Neural progenitor cell (in vitro differentiated cells): ENCODE measurements at regions not wholly inside any gene's neighbourhood (a gene's known extent, or its start where the extent isn't known, plus 50 kb on each side); places are given as distances from the start of the nearest gene placed in this dataset.
A peak's percentile ranks its signal among the peaks of the same experiment; 100 is the strongest.

Experiments
- DNase-seq: peaks from one replicate; pipeline ENCODE4 v3.0.0-alpha.2; 2016; ENCODE audit warnings: low spot score
- H2AFZ ChIP-seq: fragments of 200-600 bp; sonication (generic); replicated peaks from 2 replicates; pipeline ENCODE4 v1.6.1; 2016; ENCODE audit warnings: antibody characterized with exemption
- H3F3A ChIP-seq: fragments of 200-600 bp; sonication (generic); 2 replicates; pipeline ENCODE4 v1.6.1; 2016; ENCODE audit warnings: antibody characterized with exemption, low read depth
- H3K27ac ChIP-seq: fragments of 200-600 bp; sonication (generic); 2 replicates; pipeline ENCODE4 v1.5.1; 2016; ENCODE audit warnings: mild to moderate bottlenecking
- H3K27me3 ChIP-seq: fragments of 200-600 bp; sonication (generic); 2 replicates; pipeline ENCODE4 v1.6.1; 2016; ENCODE audit warnings: mild to moderate bottlenecking, moderate library complexity
- H3K36me3 ChIP-seq: fragments of 200-600 bp; sonication (generic); 2 replicates; pipeline ENCODE4 v1.5.1; 2016
- H3K4me1 ChIP-seq: fragments of 200-600 bp; sonication (generic); 2 replicates; pipeline ENCODE4 v1.6.1; 2016; ENCODE audit warnings: mixed run types
- H3K4me2 ChIP-seq: fragments of 200-600 bp; sonication (generic); 2 replicates; pipeline ENCODE4 v1.6.1; 2016
- H3K4me3 ChIP-seq: fragments of 200-600 bp; sonication (generic); 2 replicates; pipeline ENCODE4 v1.5.1; 2016
- H3K79me2 ChIP-seq: fragments of 200-600 bp; sonication (generic); 2 replicates; pipeline ENCODE4 v1.6.1; 2016; ENCODE audit warnings: low read depth
- H3K9ac ChIP-seq: fragments of 200-600 bp; sonication (generic); 2 replicates; pipeline ENCODE4 v1.6.1; 2016
- H3K9me3 ChIP-seq: fragments of 200-600 bp; sonication (generic); 2 replicates; pipeline ENCODE4 v1.5.1; 2016; ENCODE audit warnings: low read depth
- H4K20me1 ChIP-seq: fragments of 200-600 bp; sonication (generic); 2 replicates; pipeline ENCODE4 v1.6.1; 2016; ENCODE audit warnings: low read depth
- H3K27ac Mint-ChIP-seq: 3 replicates; pipeline ENCODE4 v1.8.0; 2021; ENCODE audit warnings: mixed read lengths
- H3K27me3 Mint-ChIP-seq: 2 replicates; pipeline ENCODE4 v1.8.0; 2022; ENCODE audit warnings: low read depth, mild to moderate bottlenecking, inconsistent platforms, moderate library complexity, mixed read lengths; ENCODE audit not compliant: insufficient read depth
- H3K36me3 Mint-ChIP-seq: 3 replicates; pipeline ENCODE4 v1.8.0; 2021; ENCODE audit warnings: mixed read lengths
- H3K4me1 Mint-ChIP-seq: 3 replicates; pipeline ENCODE4 v1.8.0; 2021; ENCODE audit warnings: mixed read lengths
- H3K4me3 Mint-ChIP-seq: 3 replicates; pipeline ENCODE4 v1.8.0; 2021; ENCODE audit warnings: mild to moderate bottlenecking, moderate library complexity, mixed read lengths
- H3K9me3 Mint-ChIP-seq: 3 replicates; pipeline ENCODE4 v1.8.0; 2020; ENCODE audit warnings: mixed read lengths
- EZH2 ChIP-seq: fragments of 200-600 bp; sonication (generic); IDR thresholded peaks from 2 replicates; pipeline ENCODE4 v1.6.1; 2017; ENCODE audit warnings: antibody characterized with exemption, mild to moderate bottlenecking, moderate library complexity
- EZH2phosphoT487 ChIP-seq: fragments of 200-600 bp; sonication (generic); IDR thresholded peaks from 2 replicates; pipeline ENCODE4 v1.6.1; 2017; ENCODE audit warnings: antibody characterized with exemption
- TF ChIP-seq, protein P1 (sequence below): fragments of 200-600 bp; sonication (generic); IDR thresholded peaks from 2 replicates; pipeline ENCODE4 v1.5.1; 2017; ENCODE audit warnings: antibody characterized with exemption, mild to moderate bottlenecking

DNA sequence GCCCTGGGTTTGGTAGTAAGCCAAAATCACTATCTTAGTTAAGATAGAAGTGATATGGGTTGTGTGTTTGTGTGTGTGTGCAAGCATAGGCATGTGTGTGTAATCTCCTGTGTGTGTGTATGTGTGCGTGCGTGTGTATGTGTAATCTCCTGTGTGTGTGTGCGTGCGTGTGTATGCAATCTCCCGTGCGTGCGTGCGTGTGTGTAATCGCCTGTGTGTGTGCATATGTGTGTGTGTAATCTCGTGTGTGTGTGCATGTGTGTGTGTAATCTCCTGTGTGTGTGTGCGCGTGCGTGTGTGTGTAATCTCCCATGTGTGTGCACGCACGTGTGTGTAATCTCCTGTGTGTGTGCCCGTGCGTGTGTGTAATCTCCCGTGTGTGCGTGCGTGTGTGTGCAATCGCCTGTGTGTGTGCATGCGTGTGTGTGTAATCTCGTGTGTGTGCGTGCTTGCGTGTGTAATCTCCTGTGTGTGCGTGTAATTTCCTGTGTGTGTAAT is 219.3 kb upstream of the GGTLC1 start:
- Mint-ChIP-seq H3K27ac (peak overlapping the region; percentile 67), H3K4me1 (peaks cover 43% of the 10 kb centered on the region), H3K36me3 (no peaks in the 10 kb centered on the region), H3K27me3 (peaks cover 18% of the 10 kb centered on the region), H3K9me3 (peaks cover 5% of the 10 kb centered on the region), H3K4me3 (peak overlapping the region; percentile 16)
- Histone ChIP-seq H3K79me2 (no peaks in the 10 kb centered on the region), H3F3A (peaks cover 14% of the 10 kb centered on the region), H3K36me3 (no peaks in the 10 kb centered on the region), H3K4me1 (peaks cover 15% of the 10 kb centered on the region), H2AFZ (no peak overlapping the region), H3K27me3 (no peaks in the 10 kb centered on the region), H4K20me1 (no peaks in the 10 kb centered on the region), H3K9ac (no peak overlapping the region), H3K4me3 (no peak overlapping the region), H3K4me2 (no peak overlapping the region), H3K9me3 (no peaks in the 10 kb centered on the region), H3K27ac (no peak overlapping the region)
- DNase-seq, result no peak
- TF ChIP-seq EZH2 (no peak), EZH2phosphoT487 (no peak)
- TF ChIP-seq, protein P1, sequence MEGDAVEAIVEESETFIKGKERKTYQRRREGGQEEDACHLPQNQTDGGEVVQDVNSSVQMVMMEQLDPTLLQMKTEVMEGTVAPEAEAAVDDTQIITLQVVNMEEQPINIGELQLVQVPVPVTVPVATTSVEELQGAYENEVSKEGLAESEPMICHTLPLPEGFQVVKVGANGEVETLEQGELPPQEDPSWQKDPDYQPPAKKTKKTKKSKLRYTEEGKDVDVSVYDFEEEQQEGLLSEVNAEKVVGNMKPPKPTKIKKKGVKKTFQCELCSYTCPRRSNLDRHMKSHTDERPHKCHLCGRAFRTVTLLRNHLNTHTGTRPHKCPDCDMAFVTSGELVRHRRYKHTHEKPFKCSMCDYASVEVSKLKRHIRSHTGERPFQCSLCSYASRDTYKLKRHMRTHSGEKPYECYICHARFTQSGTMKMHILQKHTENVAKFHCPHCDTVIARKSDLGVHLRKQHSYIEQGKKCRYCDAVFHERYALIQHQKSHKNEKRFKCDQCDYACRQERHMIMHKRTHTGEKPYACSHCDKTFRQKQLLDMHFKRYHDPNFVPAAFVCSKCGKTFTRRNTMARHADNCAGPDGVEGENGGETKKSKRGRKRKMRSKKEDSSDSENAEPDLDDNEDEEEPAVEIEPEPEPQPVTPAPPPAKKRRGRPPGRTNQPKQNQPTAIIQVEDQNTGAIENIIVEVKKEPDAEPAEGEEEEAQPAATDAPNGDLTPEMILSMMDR, result no peak

DNA sequence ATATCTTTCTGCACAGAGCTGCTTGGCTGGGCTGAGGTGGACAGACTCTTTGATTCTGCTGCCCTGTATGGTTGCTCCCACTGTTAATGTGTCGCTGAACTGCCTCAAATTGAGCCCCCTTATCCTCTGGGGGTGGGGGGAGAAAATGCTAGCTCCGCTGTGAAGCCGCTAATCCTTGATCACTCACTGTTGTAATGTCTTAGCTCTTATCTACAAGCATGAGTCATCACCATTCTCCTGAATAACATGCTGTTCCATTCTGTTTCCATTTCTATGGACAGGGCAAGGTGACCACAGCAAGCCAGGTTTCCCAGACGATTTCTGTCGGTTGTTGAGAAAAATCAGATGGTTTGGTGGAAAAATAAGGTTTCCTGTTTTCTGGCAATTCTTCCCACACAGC is 218.4 kb upstream of the GGTLC1 start:
- no peak for DNase-seq
- peaks cover 34% of the 10 kb centered on the region for H3K4me1 Mint-ChIP-seq
- H3K4me1 ChIP-seq, result peaks cover 6% of the 10 kb centered on the region
- H3K36me3 Mint-ChIP-seq, result no peaks in the 10 kb centered on the region
- no peak overlapping the region for H2AFZ ChIP-seq
- no peaks in the 10 kb centered on the region for H3K79me2 ChIP-seq
- no peaks in the 10 kb centered on the region for H3K36me3 ChIP-seq
- peaks cover 5% of the 10 kb centered on the region for H3K9me3 Mint-ChIP-seq
- no peaks in the 10 kb centered on the region for H4K20me1 ChIP-seq
- no peaks in the 10 kb centered on the region for H3K9me3 ChIP-seq
- peaks cover 7% of the 10 kb centered on the region for H3F3A ChIP-seq
- H3K4me3 ChIP-seq, result no peak overlapping the region
- H3K27me3 Mint-ChIP-seq, result peaks cover 18% of the 10 kb centered on the region
- no peak overlapping the region for H3K27ac Mint-ChIP-seq
- H3K4me3 Mint-ChIP-seq, result no peak overlapping the region
- H3K9ac ChIP-seq, result no peak overlapping the region
- H3K4me2 ChIP-seq, result no peak overlapping the region
- TF ChIP-seq, protein P1, result no peak
- TF ChIP-seq EZH2phosphoT487 (no peak), EZH2 (no peak)
- no peak overlapping the region for H3K27ac ChIP-seq
- no peaks in the 10 kb centered on the region for H3K27me3 ChIP-seq

DNA sequence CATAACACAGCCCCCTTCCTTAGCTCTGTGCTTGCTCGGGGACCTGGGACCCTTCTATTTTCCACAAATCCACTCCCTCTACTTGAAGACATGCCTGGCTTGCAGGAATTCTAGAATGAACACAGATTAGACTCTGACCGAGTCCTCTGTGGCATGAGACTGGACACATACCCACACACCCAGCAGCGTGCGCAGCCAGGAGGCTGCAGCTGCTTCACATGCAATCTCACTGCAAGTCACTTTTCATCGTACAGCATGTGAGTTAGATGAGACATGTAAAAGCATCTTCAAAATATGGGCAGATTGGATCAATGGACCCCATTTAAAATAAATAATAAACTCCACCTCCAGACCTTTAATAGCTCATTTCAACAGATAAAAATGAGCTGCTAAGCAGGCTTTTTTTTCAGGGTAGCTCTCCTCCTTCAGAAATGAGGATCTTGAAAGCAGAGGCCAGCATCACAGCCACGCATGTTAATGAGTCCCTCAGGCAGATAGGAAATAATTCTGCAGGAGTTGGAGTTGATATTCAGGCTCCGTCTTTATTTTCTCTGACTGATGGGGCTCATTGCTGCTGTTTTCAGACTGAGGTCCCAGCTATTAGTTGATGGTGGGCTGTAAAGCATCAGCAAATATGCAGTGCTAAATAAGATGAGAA is 215.1 kb upstream of the GGTLC1 start:
- no peaks in the 10 kb centered on the region for H3F3A ChIP-seq

More for the DNA sequence above, 215.1 kb upstream of the GGTLC1 start:
- no peaks in the 10 kb centered on the region for H4K20me1 ChIP-seq
- H3K79me2 ChIP-seq, result no peaks in the 10 kb centered on the region
- H3K9me3 ChIP-seq, result no peaks in the 10 kb centered on the region
- H3K9me3 Mint-ChIP-seq, result peaks cover 3% of the 10 kb centered on the region
- no peak for DNase-seq
- H3K9ac ChIP-seq, result no peak overlapping the region
- H3K4me1 Mint-ChIP-seq, result peaks cover 28% of the 10 kb centered on the region
- H3K4me2 ChIP-seq, result no peak overlapping the region
- H3K27me3 Mint-ChIP-seq, result peaks cover 18% of the 10 kb centered on the region
- H3K36me3 ChIP-seq, result no peaks in the 10 kb centered on the region
- no peak overlapping the region for H3K27ac ChIP-seq
- H3K27ac Mint-ChIP-seq, result no peak overlapping the region
- H3K36me3 Mint-ChIP-seq, result no peaks in the 10 kb centered on the region
- H3K4me3 ChIP-seq, result no peak overlapping the region
- H3K4me3 Mint-ChIP-seq, result no peak overlapping the region
- H3K4me1 ChIP-seq, result no peaks in the 10 kb centered on the region
- H3K27me3 ChIP-seq, result no peaks in the 10 kb centered on the region
- TF ChIP-seq EZH2 (no peak), EZH2phosphoT487 (no peak)
- TF ChIP-seq, protein P1, result no peak
- H2AFZ ChIP-seq, result no peak overlapping the region
